HUES64 (cell line): ENCODE measurements at regions not wholly inside any gene's neighbourhood (a gene's known extent, or its start where the extent isn't known, plus 50 kb on each side); places are given as distances from the start of the nearest gene placed in this dataset.

Experiments used
- H3K27ac ChIP-seq: 2 replicates; pipeline ENCODE4 v1.7.0; 2013; ENCODE audit warnings: low read depth, low read length, inconsistent platforms
- H3K27me3 ChIP-seq: 2 replicates; pipeline ENCODE4 v1.6.1; 2013; ENCODE audit warnings: mild to moderate bottlenecking, low read length; ENCODE audit not compliant: insufficient read depth
- H3K36me3 ChIP-seq: 2 replicates; pipeline ENCODE4 v1.6.1; 2013; ENCODE audit warnings: mild to moderate bottlenecking, low read length; ENCODE audit not compliant: insufficient read depth
- H3K4me1 ChIP-seq: 2 replicates; pipeline ENCODE4 v1.6.1; 2013; ENCODE audit warnings: mild to moderate bottlenecking, low read length, moderate library complexity; ENCODE audit not compliant: insufficient read depth
- H3K4me3 ChIP-seq: 2 replicates; pipeline ENCODE4 v1.5.1; 2013; ENCODE audit warnings: mild to moderate bottlenecking, low read length, moderate library complexity
- H3K9ac ChIP-seq: 2 replicates; pipeline ENCODE4 v1.6.1; 2013; ENCODE audit warnings: mild to moderate bottlenecking, low read depth, low read length
- H3K9me3 ChIP-seq: 2 replicates; pipeline ENCODE4 v1.6.1; 2013; ENCODE audit warnings: low read depth, low read length; ENCODE audit not compliant: insufficient read depth
- WGBS: fragments of 150-250, 120-280 bp; methylation state at CpG from one replicate; pipeline ENCODE4 v1.1.7; 2013; ENCODE audit warnings: missing lambda C conversion rate; 5-methylcytosine and 5-hydroxymethylcytosine counted together

GRCh38 chr12:60137513-60137912 is 541.7 kb downstream of the SLC16A7 start:
- H3K4me3 ChIP-seq = no peak overlapping the region
- no peaks in the 10 kb centered on the region for H3K4me1 ChIP-seq
- H3K9ac ChIP-seq = no peak overlapping the region
- no peaks in the 10 kb centered on the region for H3K9me3 ChIP-seq
- H3K27me3 ChIP-seq = no peaks in the 10 kb centered on the region
- WGBS = no CpG with 5 or more reads among the region's 1 CpG
- no peak overlapping the region for H3K27ac ChIP-seq
- H3K36me3 ChIP-seq = no peaks in the 10 kb centered on the region

GRCh38 chr12:60138526-60138925 is 542.7 kb downstream of the SLC16A7 start:
- no peak overlapping the region for H3K9ac ChIP-seq
- WGBS = no CpG with 5 or more reads among the region's 1 CpG
- H3K36me3 ChIP-seq = no peaks in the 10 kb centered on the region
- H3K27ac ChIP-seq = no peak overlapping the region
- no peak overlapping the region for H3K4me3 ChIP-seq
- H3K4me1 ChIP-seq = no peaks in the 10 kb centered on the region
- H3K9me3 ChIP-seq = no peaks in the 10 kb centered on the region
- no peaks in the 10 kb centered on the region for H3K27me3 ChIP-seq

- H3K27ac ChIP-seq = no peak overlapping the region
- H3K36me3 ChIP-seq = no peaks in the 10 kb centered on the region
- WGBS = no CpG with 5 or more reads among the region's 1 CpG
- no peaks in the 10 kb centered on the region for H3K9me3 ChIP-seq
- no peaks in the 10 kb centered on the region for H3K27me3 ChIP-seq
- H3K4me1 ChIP-seq = no peaks in the 10 kb centered on the region
- no peak overlapping the region for H3K4me3 ChIP-seq
- H3K9ac ChIP-seq = no peak overlapping the region
These were observed 548.6 kb downstream of the SLC16A7 start for GRCh38 chr12:60144395-60144794.

- Histone ChIP-seq H3K27me3 (no peaks in the 10 kb centered on the region), H3K4me1 (no peaks in the 10 kb centered on the region), H3K27ac (no peak overlapping the region), H3K4me3 (no peak overlapping the region), H3K9me3 (no peaks in the 10 kb centered on the region), H3K9ac (no peak overlapping the region), H3K36me3 (no peaks in the 10 kb centered on the region)
- 100% methylated on average over 2 of the region's 2 CpGs for WGBS
These were observed 552.3 kb downstream of the SLC16A7 start for GRCh38 chr12:60148109-60148508.

GRCh38 chr12:60148831-60149230 is 553.0 kb downstream of the SLC16A7 start:
- H3K27ac ChIP-seq = no peak overlapping the region

GRCh38 chr12:60152756-60153155 is 556.9 kb downstream of the SLC16A7 start:
- Histone ChIP-seq H3K27me3 (no peaks in the 10 kb centered on the region), H3K36me3 (no peaks in the 10 kb centered on the region), H3K9me3 (no peaks in the 10 kb centered on the region), H3K27ac (no peak overlapping the region), H3K4me3 (no peak overlapping the region), H3K9ac (no peak overlapping the region), H3K4me1 (no peaks in the 10 kb centered on the region)
- 94% methylated on average over 1 of the region's 1 CpG for WGBS

More at GRCh38 chr12:60148831-60149230, 553.0 kb downstream of the SLC16A7 start:
- Histone ChIP-seq H3K4me3 (no peak overlapping the region), H3K9me3 (no peaks in the 10 kb centered on the region), H3K27me3 (no peaks in the 10 kb centered on the region), H3K4me1 (no peaks in the 10 kb centered on the region), H3K36me3 (no peaks in the 10 kb centered on the region), H3K9ac (no peak overlapping the region)

- H3K9ac ChIP-seq = no peak overlapping the region
- H3K27me3 ChIP-seq = no peaks in the 10 kb centered on the region
- H3K4me3 ChIP-seq = no peak overlapping the region
- no peak overlapping the region for H3K27ac ChIP-seq
- H3K9me3 ChIP-seq = no peaks in the 10 kb centered on the region
- no CpG with 5 or more reads among the region's 1 CpG for WGBS
- H3K36me3 ChIP-seq = no peaks in the 10 kb centered on the region
- no peaks in the 10 kb centered on the region for H3K4me1 ChIP-seq
These were observed 563.9 kb downstream of the SLC16A7 start for GRCh38 chr12:60159761-60160160.

- no peaks in the 10 kb centered on the region for H3K27me3 ChIP-seq
These were observed 567.3 kb downstream of the SLC16A7 start for GRCh38 chr12:60162988-60163720.

GRCh38 chr12:60165781-60166180 is 570.0 kb downstream of the SLC16A7 start:
- WGBS = 97% methylated on average over 2 of the region's 2 CpGs
- H3K4me1 ChIP-seq = no peaks in the 10 kb centered on the region

More at GRCh38 chr12:60162988-60163720, 567.3 kb downstream of the SLC16A7 start:
- Histone ChIP-seq H3K36me3 (no peaks in the 10 kb centered on the region), H3K4me3 (no peak overlapping the region), H3K4me1 (no peaks in the 10 kb centered on the region), H3K9ac (no peak overlapping the region), H3K9me3 (no peaks in the 10 kb centered on the region), H3K27ac (no peak overlapping the region)
- 93% methylated on average over 13 of the region's 13 CpGs for WGBS

GRCh38 chr12:60168441-60168840 is 572.6 kb downstream of the SLC16A7 start:
- no peaks in the 10 kb centered on the region for H3K9me3 ChIP-seq
- no peak overlapping the region for H3K27ac ChIP-seq
- H3K27me3 ChIP-seq = no peaks in the 10 kb centered on the region
- H3K4me1 ChIP-seq = no peaks in the 10 kb centered on the region
- H3K4me3 ChIP-seq = no peak overlapping the region
- no peak overlapping the region for H3K9ac ChIP-seq
- WGBS = 95% methylated on average over 5 of the region's 5 CpGs
- no peaks in the 10 kb centered on the region for H3K36me3 ChIP-seq

More at GRCh38 chr12:60165781-60166180, 570.0 kb downstream of the SLC16A7 start:
- H3K27me3 ChIP-seq = no peaks in the 10 kb centered on the region
- no peaks in the 10 kb centered on the region for H3K36me3 ChIP-seq
- no peak overlapping the region for H3K27ac ChIP-seq
- no peaks in the 10 kb centered on the region for H3K9me3 ChIP-seq
- no peak overlapping the region for H3K9ac ChIP-seq
- no peak overlapping the region for H3K4me3 ChIP-seq

- 100% methylated on average over 2 of the region's 5 CpGs for WGBS
- Histone ChIP-seq H3K27ac (no peak overlapping the region), H3K4me1 (no peaks in the 10 kb centered on the region), H3K4me3 (no peak overlapping the region), H3K36me3 (no peaks in the 10 kb centered on the region), H3K9ac (no peak overlapping the region), H3K27me3 (no peaks in the 10 kb centered on the region), H3K9me3 (no peaks in the 10 kb centered on the region)
These were observed 574.1 kb downstream of the SLC16A7 start for GRCh38 chr12:60169904-60170303.
